CD14-positive monocyte (primary cell): ENCODE measurements at regions not wholly inside any gene's neighbourhood (a gene's known extent, or its start where the extent isn't known, plus 50 kb on each side); places are given as distances from the start of the nearest gene placed in this dataset.

ENCODE experiments used
- DNase-seq, 3 donors: peaks; one replicate each; pipeline ENCODE4 v3.0.0-alpha.2; 2011 to 2022
- H2AFZ ChIP-seq: 2 replicates; pipeline ENCODE4 v1.6.0; 2012; ENCODE audit warnings: mild to moderate bottlenecking, low read depth, low read length, inconsistent platforms; ENCODE audit not compliant: insufficient read depth, poor library complexity, severe bottlenecking
- H3K27ac ChIP-seq, 2 donors: 1 replicate in 1 of 2; 2 replicates in 1 of 2; pipeline ENCODE4 v1.5.1; 2012 to 2013; ENCODE audit warnings: low read length in 2 of 2, control low read depth in 1 of 2, inconsistent platforms in 1 of 2, low read depth in 1 of 2, mild to moderate bottlenecking in 1 of 2
- H3K27me3 ChIP-seq, 2 donors: one replicate each; pipeline versions ENCODE4 v1.6.0 to v1.6.1; 2011 to 2013; ENCODE audit warnings: low read length in 2 of 2; ENCODE audit not compliant: control insufficient read depth in 2 of 2, insufficient read depth in 2 of 2
- H3K36me3 ChIP-seq, 2 donors: replicated peaks in 1 of 2; 1 replicate in 1 of 2; 2 replicates in 1 of 2; pipeline versions ENCODE4 v1.5.1 to v1.6.1; 2012 to 2013; ENCODE audit warnings: low read length in 2 of 2, control low read depth in 1 of 2, inconsistent platforms in 1 of 2, mild to moderate bottlenecking in 1 of 2; ENCODE audit not compliant: insufficient read depth in 2 of 2, control insufficient read depth in 1 of 2
- H3K4me1 ChIP-seq, 2 donors: 1 replicate in 1 of 2; 2 replicates in 1 of 2; pipeline versions ENCODE4 v1.5.1 to v1.6.1; 2012 to 2013; ENCODE audit warnings: low read length in 2 of 2, control low read depth in 1 of 2, inconsistent platforms in 1 of 2, mild to moderate bottlenecking in 1 of 2, moderate library complexity in 1 of 2; ENCODE audit not compliant: insufficient read depth in 2 of 2, control insufficient read depth in 1 of 2
- H3K4me2 ChIP-seq: replicated peaks from 2 replicates; pipeline ENCODE3; 2012; ENCODE audit warnings: low read length, moderate library complexity, mild to moderate bottlenecking; ENCODE audit not compliant: poor library complexity, severe bottlenecking; ENCODE audit errors: extremely low read depth
- H3K4me3 ChIP-seq, 3 experiments: fragments of 200-600 bp in 1 of 3; sonication (generic) in 1 of 3; replicated peaks in 1 of 3; 1 replicate in 2 of 3; 2 replicates in 1 of 3; pipeline ENCODE4 v1.5.1; 2011 to 2013; ENCODE audit warnings: low read length in 3 of 3, mild to moderate bottlenecking in 3 of 3, control low read depth in 2 of 3, low read depth in 2 of 3, inconsistent platforms in 1 of 3, moderate library complexity in 1 of 3
- H3K79me2 ChIP-seq: 2 replicates; pipeline ENCODE4 v1.6.0; 2012; ENCODE audit warnings: mild to moderate bottlenecking, control low read depth, inconsistent platforms, low read length, moderate library complexity; ENCODE audit not compliant: insufficient read depth
- H3K9ac ChIP-seq: 2 replicates; pipeline ENCODE4 v1.6.0; 2017; ENCODE audit warnings: low read length, mild to moderate bottlenecking; ENCODE audit not compliant: insufficient read depth, poor library complexity, severe bottlenecking
- H3K9me3 ChIP-seq, 2 donors: replicated peaks in 1 of 2; 1 replicate in 1 of 2; 2 replicates in 1 of 2; pipeline versions ENCODE4 v1.5.1 to v1.6.1; 2012 to 2013; ENCODE audit warnings: low read length in 2 of 2, control low read depth in 1 of 2; ENCODE audit not compliant: control insufficient read depth in 1 of 2, insufficient read depth in 1 of 2
- H4K20me1 ChIP-seq: 2 replicates; pipeline ENCODE4 v1.6.0; 2012; ENCODE audit warnings: mild to moderate bottlenecking, low read length, control low read depth, moderate library complexity; ENCODE audit not compliant: insufficient read depth
- H3K27ac Mint-ChIP-seq, 7 donors: one replicate each; pipeline ENCODE4 v1.8.0; 2020; ENCODE audit warnings: mild to moderate bottlenecking in 7 of 7, mixed read lengths in 7 of 7, moderate library complexity in 6 of 7, inconsistent platforms in 2 of 7
- H3K27me3 Mint-ChIP-seq, 3 donors: one replicate each; pipeline ENCODE4 v1.8.0; 2021 to 2022; ENCODE audit warnings: low read depth in 3 of 3, mild to moderate bottlenecking in 3 of 3, mixed read lengths in 3 of 3, moderate library complexity in 3 of 3, inconsistent platforms in 1 of 3
- H3K36me3 Mint-ChIP-seq, 2 donors: one replicate each; pipeline ENCODE4 v1.8.0; 2020; ENCODE audit warnings: mixed read lengths in 2 of 2, inconsistent platforms in 1 of 2, mild to moderate bottlenecking in 1 of 2
- H3K4me1 Mint-ChIP-seq: one replicate; pipeline ENCODE4 v1.8.0; 2020; ENCODE audit warnings: mild to moderate bottlenecking, mixed read lengths
- H3K4me3 Mint-ChIP-seq, 2 donors: one replicate each; pipeline ENCODE4 v1.8.0; 2020; ENCODE audit warnings: mild to moderate bottlenecking in 2 of 2, mixed read lengths in 2 of 2, moderate library complexity in 1 of 2
- H3K9me3 Mint-ChIP-seq, 7 donors: one replicate each; pipeline ENCODE4 v1.8.0; 2020 to 2022; ENCODE audit warnings: mixed read lengths in 7 of 7, mild to moderate bottlenecking in 6 of 7, moderate library complexity in 6 of 7, inconsistent platforms in 2 of 7
- CTCF ChIP-seq: fragments of 200-600 bp; IDR thresholded peaks from one replicate; pipeline ENCODE4 v1.8.0; 2022; ENCODE audit warnings: antibody characterized with exemption, mild to moderate bottlenecking
- WGBS: methylation state at CpG from one replicate; pipeline ENCODE4 v1.1.5; 2013; ENCODE audit warnings: missing lambda C conversion rate; ENCODE audit not compliant: insufficient coverage; 5-methylcytosine and 5-hydroxymethylcytosine counted together
- intact Hi-C, 2 donors: fragments of 100-400 bp; cut with micrococcal nuclease; formaldehyde crosslinking; loops; one replicate each; pipeline versions ENCODE4 v1.15.0 to v1.15.1; 2023

GRCh38 chr13:76349700-76350099 is 536.5 kb downstream of the KCTD12 start:
- H4K20me1 ChIP-seq, result no peaks in the 10 kb centered on the region
- Mint-ChIP-seq H3K4me3 (no peak overlapping the region), H3K4me1 (no peaks in the 10 kb centered on the region), H3K27me3 (peaks cover 0 to 2% (median 0%) of the 10 kb centered on the region in 3 donors), H3K27ac (no peak overlapping the region), H3K9me3 (peaks cover 0 to 5% (median 1%) of the 10 kb centered on the region in 7 donors), H3K36me3 (no peaks in the 10 kb centered on the region)
- no peak overlapping the region for H3K9ac ChIP-seq
- no peaks in the 10 kb centered on the region for H3K4me1 ChIP-seq
- no peak overlapping the region for H2AFZ ChIP-seq
- H3K36me3 ChIP-seq, result no peaks in the 10 kb centered on the region
- no peak overlapping the region for H3K4me2 ChIP-seq
- no peak overlapping the region for H3K27ac ChIP-seq
- H3K79me2 ChIP-seq, result no peaks in the 10 kb centered on the region
- no CpG with 5 or more reads among the region's 2 CpGs for WGBS
- no peak for TF ChIP-seq CTCF
- H3K4me3 ChIP-seq, result no peak overlapping the region
- intact Hi-C loops, result no loop called here
- no peaks in the 10 kb centered on the region for H3K27me3 ChIP-seq
- no peaks in the 10 kb centered on the region for H3K9me3 ChIP-seq
- DNase-seq, result no peak

GRCh38 chr13:76339649-76340048 is 546.6 kb downstream of the KCTD12 start:
- Histone ChIP-seq H3K36me3 (no peaks in the 10 kb centered on the region), H3K4me1 (no peaks in the 10 kb centered on the region), H4K20me1 (no peaks in the 10 kb centered on the region), H3K4me3 (no peak overlapping the region), H3K9ac (no peak overlapping the region), H3K27me3 (no peaks in the 10 kb centered on the region), H3K27ac (no peak overlapping the region), H3K79me2 (no peaks in the 10 kb centered on the region), H3K4me2 (no peak overlapping the region), H2AFZ (no peak overlapping the region), H3K9me3 (peaks cover 0 to 8% of the 10 kb centered on the region in 2 donors)
- H3K27ac Mint-ChIP-seq, result no peak overlapping the region
- H3K36me3 Mint-ChIP-seq, result no peaks in the 10 kb centered on the region
- no peaks in the 10 kb centered on the region for H3K4me1 Mint-ChIP-seq
- no peak for TF ChIP-seq CTCF
- DNase-seq, result no peak
- peaks cover under 1 to 10% (median 6%) of the 10 kb centered on the region in 7 donors for H3K9me3 Mint-ChIP-seq
- intact Hi-C loops, result no loop called here
- peaks cover 0 to 2% (median 0%) of the 10 kb centered on the region in 3 donors for H3K27me3 Mint-ChIP-seq
- WGBS, result no CpG with 5 or more reads among the region's 2 CpGs
- H3K4me3 Mint-ChIP-seq, result no peak overlapping the region
